Smooth muscle cell (in vitro differentiated cells): ENCODE measurements at regions not wholly inside any gene's neighbourhood (a gene's known extent, or its start where the extent isn't known, plus 50 kb on each side); places are given as distances from the start of the nearest gene placed in this dataset.

Experiments
- DNase-seq: peaks from one replicate; lab custom pipeline; 2025; ENCODE audit not compliant: unreplicated experiment; lab: John Stamatoyannopoulos, UW
- H2AFZ ChIP-seq: fragments of 200-600 bp; sonication (generic); 2 replicates; pipeline ENCODE4 v1.6.0; 2016; ENCODE audit warnings: antibody characterized with exemption, low read depth, mild to moderate bottlenecking
- H3F3A ChIP-seq: fragments of 200-600 bp; sonication (generic); 2 replicates; pipeline ENCODE4 v1.6.0; 2017; ENCODE audit warnings: antibody characterized with exemption, low read depth
- H3K27ac ChIP-seq: fragments of 200-600 bp; sonication (generic); 2 replicates; pipeline ENCODE4 v1.5.1; 2016; ENCODE audit warnings: low read depth, mild to moderate bottlenecking
- H3K27me3 ChIP-seq: fragments of 200-600 bp; sonication (generic); 2 replicates; pipeline ENCODE4 v1.6.1; 2016; ENCODE audit warnings: low read depth, mild to moderate bottlenecking
- H3K36me3 ChIP-seq: fragments of 200-600 bp; sonication (generic); 2 replicates; pipeline ENCODE4 v1.5.1; 2016; ENCODE audit warnings: low read depth
- H3K4me1 ChIP-seq: fragments of 200-600 bp; sonication (generic); 2 replicates; pipeline ENCODE4 v1.5.1; 2016; ENCODE audit warnings: low read depth
- H3K4me2 ChIP-seq: fragments of 200-600 bp; sonication (generic); 2 replicates; pipeline ENCODE4 v1.6.0; 2016; ENCODE audit warnings: mild to moderate bottlenecking
- H3K4me3 ChIP-seq: fragments of 200-600 bp; sonication (generic); 2 replicates; pipeline ENCODE4 v1.5.1; 2016; ENCODE audit warnings: mild to moderate bottlenecking
- H3K79me2 ChIP-seq: fragments of 200-600 bp; sonication (generic); 2 replicates; pipeline ENCODE4 v1.6.0; 2016; ENCODE audit warnings: low read depth, mild to moderate bottlenecking
- H3K9ac ChIP-seq: fragments of 200-600 bp; sonication (generic); 2 replicates; pipeline ENCODE4 v1.6.0; 2016; ENCODE audit warnings: low read depth
- H3K9me3 ChIP-seq: fragments of 200-600 bp; sonication (generic); replicated peaks from 2 replicates; pipeline ENCODE4 v1.5.1; 2016; ENCODE audit warnings: low read depth
- H4K20me1 ChIP-seq: fragments of 200-600 bp; sonication (generic); 2 replicates; pipeline ENCODE4 v1.6.0; 2016; ENCODE audit warnings: low read depth
- CTCF ChIP-seq: fragments of 200-600 bp; sonication (generic); IDR thresholded peaks from 2 replicates; pipeline ENCODE4 v1.5.1; 2017; ENCODE audit warnings: borderline replicate concordance, mild to moderate bottlenecking, antibody characterized with exemption; ENCODE audit not compliant: insufficient read depth, poor library complexity, severe bottlenecking
- WGBS: methylation state at CpG from one replicate; pipeline ENCODE4 v1.1.7; 2016; ENCODE audit warnings: low lambda C conversion rate; 5-methylcytosine and 5-hydroxymethylcytosine counted together

GRCh38 chr17:79439493-79439892 is 171.4 kb downstream of the RBFOX3 start:
- TF ChIP-seq CTCF, result no peak
- H2AFZ ChIP-seq, result no peak overlapping the region
- whole genome bisulfite sequencing, result 92% methylated on average over 6 of the region's 6 CpGs

GRCh38 chr17:79438546-79439334 is 172.1 kb downstream of the RBFOX3 start:
- 78% methylated on average over 22 of the region's 23 CpGs for WGBS
- TF ChIP-seq CTCF, result no peak
- DNase-seq, result no peak
- Histone ChIP-seq H3K4me1 (no peaks in the 10 kb centered on the region), H3K4me2 (no peak overlapping the region), H2AFZ (no peak overlapping the region), H3K79me2 (no peaks in the 10 kb centered on the region), H3K27ac (no peak overlapping the region), H4K20me1 (no peaks in the 10 kb centered on the region), H3K9ac (no peak overlapping the region), H3F3A (no peaks in the 10 kb centered on the region), H3K4me3 (no peak overlapping the region), H3K36me3 (no peaks in the 10 kb centered on the region), H3K27me3 (peaks cover 3% of the 10 kb centered on the region), H3K9me3 (no peaks in the 10 kb centered on the region)

More at GRCh38 chr17:79439493-79439892, 171.4 kb downstream of the RBFOX3 start:
- Histone ChIP-seq H3K4me3 (no peak overlapping the region), H3K36me3 (no peaks in the 10 kb centered on the region), H3K79me2 (no peaks in the 10 kb centered on the region), H3K4me2 (no peak overlapping the region), H3K27ac (no peak overlapping the region), H3K27me3 (peaks cover 2% of the 10 kb centered on the region), H3K4me1 (no peaks in the 10 kb centered on the region), H3K9ac (no peak overlapping the region), H4K20me1 (no peaks in the 10 kb centered on the region), H3K9me3 (no peaks in the 10 kb centered on the region), H3F3A (no peaks in the 10 kb centered on the region)
- no peak for DNase-seq

- no peak overlapping the region for H3K4me2 ChIP-seq
- H3K4me1 ChIP-seq, result no peaks in the 10 kb centered on the region
- H3K27me3 ChIP-seq, result peaks cover 3% of the 10 kb centered on the region
- no peaks in the 10 kb centered on the region for H3K9me3 ChIP-seq
- H2AFZ ChIP-seq, result no peak overlapping the region
- no peak overlapping the region for H3K9ac ChIP-seq
- H3K79me2 ChIP-seq, result no peaks in the 10 kb centered on the region
- H3K36me3 ChIP-seq, result no peaks in the 10 kb centered on the region
- no peak overlapping the region for H3K4me3 ChIP-seq
- DNase-seq, result no peak
- no peak for TF ChIP-seq CTCF
- H3K27ac ChIP-seq, result no peak overlapping the region
- no peaks in the 10 kb centered on the region for H3F3A ChIP-seq
- 84% methylated on average over 4 of the region's 4 CpGs for WGBS
- no peaks in the 10 kb centered on the region for H4K20me1 ChIP-seq
Observed at GRCh38 chr17:79438058-79438457, 172.8 kb downstream of the RBFOX3 start.

- no peak overlapping the region for H2AFZ ChIP-seq
- H3K79me2 ChIP-seq, result no peaks in the 10 kb centered on the region
- H3K27me3 ChIP-seq, result peaks cover 3% of the 10 kb centered on the region
- no peak overlapping the region for H3K4me3 ChIP-seq
- H3K4me2 ChIP-seq, result no peak overlapping the region
- H3F3A ChIP-seq, result no peaks in the 10 kb centered on the region
- no peaks in the 10 kb centered on the region for H3K9me3 ChIP-seq
- no peak for DNase-seq
- WGBS, result 83% methylated on average over 9 of the region's 11 CpGs
- H3K9ac ChIP-seq, result no peak overlapping the region
- no peaks in the 10 kb centered on the region for H3K4me1 ChIP-seq
- H4K20me1 ChIP-seq, result no peaks in the 10 kb centered on the region
- H3K36me3 ChIP-seq, result no peaks in the 10 kb centered on the region
- no peak overlapping the region for H3K27ac ChIP-seq
- no peak for TF ChIP-seq CTCF
Observed at GRCh38 chr17:79437081-79437480, 173.8 kb downstream of the RBFOX3 start.
